Skeletal muscle tissue (tissue), 3 donors: ENCODE measurements at regions not wholly inside any gene's neighbourhood (a gene's known extent, or its start where the extent isn't known, plus 50 kb on each side); places are given as distances from the start of the nearest gene placed in this dataset.

Experiments used
- H3K27ac ChIP-seq: one replicate; pipeline ENCODE4 v1.7.0; 2013; ENCODE audit warnings: mild to moderate bottlenecking, low read depth, low read length, inconsistent platforms
- H3K27me3 ChIP-seq, 3 donors: one replicate each; pipeline ENCODE4 v1.7.0; 2013; ENCODE audit warnings: low read length in 3 of 3; ENCODE audit not compliant: control insufficient read depth in 3 of 3, insufficient read depth in 3 of 3
- H3K36me3 ChIP-seq, 3 donors: one replicate each; pipeline ENCODE4 v1.7.0; 2013; ENCODE audit warnings: low read length in 3 of 3; ENCODE audit not compliant: control insufficient read depth in 3 of 3, insufficient read depth in 3 of 3
- H3K4me1 ChIP-seq, 3 donors: one replicate each; pipeline ENCODE4 v1.7.0; 2013; ENCODE audit warnings: low read length in 3 of 3, mild to moderate bottlenecking in 3 of 3; ENCODE audit not compliant: control insufficient read depth in 3 of 3, insufficient read depth in 3 of 3
- H3K4me3 ChIP-seq, 3 donors: one replicate each; pipeline ENCODE4 v1.7.0; 2013; ENCODE audit warnings: low read length in 3 of 3
- H3K9ac ChIP-seq, 3 donors: one replicate each; pipeline ENCODE4 v1.7.0; 2013; ENCODE audit warnings: low read length in 3 of 3, mild to moderate bottlenecking in 3 of 3, moderate library complexity in 2 of 3, low read depth in 1 of 3
- H3K9me3 ChIP-seq, 3 donors: one replicate each; pipeline ENCODE4 v1.7.0; 2013; ENCODE audit warnings: low read length in 3 of 3; ENCODE audit not compliant: control insufficient read depth in 3 of 3
- donor health status: Osteomylitis.

DNA sequence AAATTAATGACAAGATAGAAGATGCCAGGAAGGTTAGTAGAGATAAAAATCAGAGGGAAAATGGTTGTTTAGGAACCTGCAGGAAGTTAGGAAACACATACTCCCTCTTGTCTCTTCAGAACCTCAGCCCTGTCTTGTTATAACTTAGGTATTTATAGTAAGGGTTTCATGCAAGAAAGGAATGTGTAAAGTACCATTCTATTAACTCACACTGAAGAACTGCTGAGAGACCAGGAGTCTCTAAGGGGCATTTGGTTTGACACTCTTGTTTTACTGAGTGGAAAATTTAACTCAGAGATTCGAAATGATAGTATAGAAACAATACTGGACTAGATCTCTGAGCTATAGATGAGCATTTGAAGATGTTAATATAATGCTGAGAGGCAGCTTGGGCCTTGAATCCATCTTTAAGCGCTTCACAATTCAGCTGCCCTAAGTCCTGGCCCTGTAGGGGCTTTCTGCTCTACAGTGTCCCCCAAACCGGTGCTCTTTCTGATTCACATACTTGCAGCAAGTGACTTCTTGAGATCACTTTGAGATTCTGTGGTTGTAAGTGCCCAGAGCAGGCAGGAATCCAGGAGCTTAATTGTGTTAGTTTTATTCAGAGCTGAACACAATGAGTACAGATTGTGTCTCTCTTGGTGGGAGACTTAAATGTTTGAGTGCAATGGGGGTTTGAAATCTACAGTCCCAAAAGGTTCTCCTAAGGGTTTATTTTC is 235.0 kb upstream of the RGPD4 start:
- peaks cover 0 to 7% (median 0%) of the 10 kb centered on the region in 3 donors for H3K4me1 ChIP-seq
- H3K27ac ChIP-seq = no peak overlapping the region
- no peak overlapping the region for H3K9ac ChIP-seq
- H3K9me3 ChIP-seq = no peaks in the 10 kb centered on the region
- H3K27me3 ChIP-seq = no peaks in the 10 kb centered on the region
- H3K36me3 ChIP-seq = no peaks in the 10 kb centered on the region
- H3K4me3 ChIP-seq = no peak overlapping the region

DNA sequence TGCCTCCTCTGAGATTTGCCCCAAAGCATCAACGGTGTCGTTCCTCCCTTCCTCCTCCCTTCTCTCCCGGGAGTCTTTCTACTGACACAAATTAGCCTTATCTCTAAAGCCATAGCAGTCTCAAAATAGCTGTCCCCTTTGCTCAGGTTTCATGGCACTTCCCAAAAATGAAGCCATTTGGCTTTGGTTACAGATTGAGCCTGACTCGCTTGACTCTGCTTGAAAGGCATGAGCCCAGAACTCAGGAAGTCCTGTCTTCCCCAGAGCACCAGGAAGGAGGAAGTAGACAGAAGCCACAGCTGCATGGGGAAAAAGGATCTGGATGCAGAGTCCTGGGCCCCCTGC is 234.4 kb upstream of the RGPD4 start:
- H3K27ac ChIP-seq = no peak overlapping the region
- no peaks in the 10 kb centered on the region for H3K27me3 ChIP-seq
- H3K4me3 ChIP-seq = no peak overlapping the region
- no peaks in the 10 kb centered on the region for H3K9me3 ChIP-seq
- peaks cover 0 to 7% (median 0%) of the 10 kb centered on the region in 3 donors for H3K4me1 ChIP-seq
- no peaks in the 10 kb centered on the region for H3K36me3 ChIP-seq
- no peak overlapping the region for H3K9ac ChIP-seq

DNA sequence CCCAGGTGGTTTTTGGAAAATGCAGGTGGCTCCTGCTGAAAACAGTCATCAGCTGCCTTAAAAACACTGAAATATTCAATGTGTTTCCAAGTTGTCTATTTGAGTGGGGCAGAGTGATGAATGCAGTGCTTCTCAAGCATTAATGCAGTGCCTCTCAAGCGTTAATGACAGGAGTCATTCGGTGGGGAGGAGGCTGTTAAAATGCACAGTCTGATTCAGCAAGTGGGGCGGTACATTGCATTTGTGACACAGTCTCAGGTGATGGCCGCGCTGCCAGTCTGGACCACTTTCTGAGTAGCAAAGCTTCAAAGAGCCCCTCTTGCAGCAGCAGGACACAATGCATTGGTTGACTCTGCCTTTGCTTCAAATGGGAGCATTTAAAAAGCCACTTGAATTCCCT is 231.4 kb upstream of the RGPD4 start:
- H3K9me3 ChIP-seq = no peaks in the 10 kb centered on the region
- H3K9ac ChIP-seq = no peak overlapping the region
- H3K27ac ChIP-seq = no peak overlapping the region
- peaks cover 0 to 7% (median 0%) of the 10 kb centered on the region in 3 donors for H3K4me1 ChIP-seq
- no peak overlapping the region for H3K4me3 ChIP-seq
- no peaks in the 10 kb centered on the region for H3K36me3 ChIP-seq
- no peaks in the 10 kb centered on the region for H3K27me3 ChIP-seq

DNA sequence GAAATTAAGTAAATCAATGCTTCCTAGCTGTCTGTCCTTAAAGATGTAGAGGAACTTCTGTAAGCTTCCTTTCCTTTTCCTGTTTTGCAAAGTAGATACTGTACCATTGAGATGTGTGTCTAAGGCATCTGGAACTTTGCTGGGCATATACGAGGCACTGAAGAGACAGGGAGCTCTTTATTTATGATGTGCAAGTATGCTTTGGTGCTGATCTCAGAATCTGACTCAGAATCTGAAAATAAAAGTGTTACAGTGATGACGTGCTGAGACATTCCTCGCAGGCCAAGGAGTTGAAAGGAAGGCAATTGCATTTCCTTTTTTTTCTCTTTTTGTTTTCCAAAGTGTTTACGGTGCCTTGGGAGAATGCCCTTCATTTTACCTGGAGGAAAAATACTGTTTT is 230.9 kb upstream of the RGPD4 start:
- Histone ChIP-seq H3K27ac (no peak overlapping the region), H3K27me3 (no peaks in the 10 kb centered on the region), H3K9me3 (no peaks in the 10 kb centered on the region), H3K4me3 (no peak overlapping the region), H3K9ac (no peak overlapping the region), H3K4me1 (peaks cover 0 to 7% (median 0%) of the 10 kb centered on the region in 3 donors), H3K36me3 (no peaks in the 10 kb centered on the region)

DNA sequence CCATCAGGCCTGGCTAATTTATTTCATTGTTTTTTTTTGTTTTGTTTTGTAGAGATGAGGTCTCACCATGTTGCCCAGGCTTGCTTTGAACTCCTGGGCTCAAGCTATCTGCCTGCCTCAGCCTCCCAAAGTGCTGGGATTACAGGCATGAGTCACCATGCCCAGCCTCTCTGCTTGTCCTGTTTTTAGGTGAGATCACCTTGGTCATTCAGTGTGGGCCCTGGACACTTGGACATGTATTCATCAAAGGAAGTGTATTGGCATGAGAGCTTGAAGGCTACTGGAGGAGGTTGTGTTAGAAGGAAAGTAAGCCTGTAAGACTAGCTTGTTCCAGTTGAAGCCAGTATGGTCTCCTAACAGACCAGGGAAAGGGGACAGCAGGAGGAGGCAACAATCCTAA is 229.2 kb upstream of the RGPD4 start:
- Histone ChIP-seq H3K4me1 (no peaks in the 10 kb centered on the region), H3K4me3 (no peak overlapping the region), H3K27ac (no peak overlapping the region), H3K9me3 (no peaks in the 10 kb centered on the region), H3K36me3 (no peaks in the 10 kb centered on the region), H3K27me3 (no peaks in the 10 kb centered on the region), H3K9ac (no peak overlapping the region)

DNA sequence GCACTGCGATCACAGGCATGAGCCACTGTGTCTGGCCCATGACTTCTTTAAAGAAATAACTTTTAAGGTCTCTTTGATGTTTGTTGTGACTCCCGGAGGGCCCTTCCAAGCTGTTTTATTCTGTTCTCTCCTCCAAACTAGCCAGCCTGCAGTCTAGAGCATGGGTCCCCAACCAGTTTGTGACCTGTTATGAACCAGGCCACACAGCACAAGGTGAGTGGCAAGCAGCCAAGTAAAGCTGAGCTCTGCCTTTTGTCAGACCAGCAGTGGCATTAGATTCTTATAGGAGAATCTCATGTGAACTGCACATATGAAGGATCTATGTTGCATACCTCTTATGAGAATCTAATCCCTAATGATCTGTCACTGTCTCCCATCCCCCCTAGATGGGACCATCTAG is 223.9 kb upstream of the RGPD4 start:
- no peak overlapping the region for H3K27ac ChIP-seq
- H3K4me1 ChIP-seq = no peaks in the 10 kb centered on the region
- H3K9me3 ChIP-seq = no peaks in the 10 kb centered on the region
- no peak overlapping the region for H3K4me3 ChIP-seq
- H3K27me3 ChIP-seq = no peaks in the 10 kb centered on the region
- H3K36me3 ChIP-seq = no peaks in the 10 kb centered on the region
- no peak overlapping the region for H3K9ac ChIP-seq

DNA sequence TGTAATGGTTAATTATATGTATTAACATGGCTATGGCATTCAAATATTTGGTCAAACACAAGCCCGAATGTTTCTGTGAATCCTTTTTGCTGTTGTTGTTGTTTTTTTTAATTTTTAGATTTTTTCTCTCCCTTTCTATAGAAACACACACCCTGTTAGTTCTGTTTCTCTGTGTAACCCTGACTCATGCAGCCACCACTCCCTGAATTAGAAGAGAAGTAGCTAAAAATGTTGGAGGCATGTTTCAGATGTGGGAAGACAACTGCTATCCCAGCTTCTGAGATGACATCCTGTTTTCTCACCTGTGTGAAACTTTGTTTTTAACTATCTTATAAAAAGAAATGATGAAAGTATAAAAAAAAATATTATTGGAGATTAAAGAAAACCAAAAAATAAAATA is 219.6 kb upstream of the RGPD4 start:
- Histone ChIP-seq H3K4me1 (no peaks in the 10 kb centered on the region), H3K27me3 (no peaks in the 10 kb centered on the region), H3K4me3 (no peak overlapping the region), H3K9me3 (no peaks in the 10 kb centered on the region), H3K9ac (no peak overlapping the region), H3K36me3 (no peaks in the 10 kb centered on the region), H3K27ac (no peak overlapping the region)

DNA sequence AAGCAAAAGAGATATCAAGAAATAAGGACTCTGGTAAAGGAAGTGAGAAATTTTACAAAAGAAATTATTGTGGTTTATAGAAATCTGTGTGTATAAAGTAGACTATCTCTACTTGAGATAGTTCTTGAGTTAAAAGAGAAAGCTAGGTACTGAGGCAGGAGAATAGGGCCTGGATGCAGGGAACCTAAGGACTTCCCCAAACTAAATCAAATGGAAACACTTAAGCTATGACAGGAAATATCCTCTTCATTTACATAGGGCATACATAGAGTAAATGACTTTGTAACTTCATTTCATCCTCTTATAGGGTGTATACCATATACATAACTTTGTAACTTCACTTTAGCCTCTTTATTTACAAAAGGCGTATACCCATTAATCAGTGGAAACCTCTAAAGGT is 219.2 kb upstream of the RGPD4 start:
- Histone ChIP-seq H3K27ac (no peak overlapping the region), H3K4me3 (no peak overlapping the region), H3K9me3 (no peaks in the 10 kb centered on the region), H3K36me3 (no peaks in the 10 kb centered on the region), H3K9ac (no peak overlapping the region), H3K27me3 (no peaks in the 10 kb centered on the region), H3K4me1 (no peaks in the 10 kb centered on the region)

DNA sequence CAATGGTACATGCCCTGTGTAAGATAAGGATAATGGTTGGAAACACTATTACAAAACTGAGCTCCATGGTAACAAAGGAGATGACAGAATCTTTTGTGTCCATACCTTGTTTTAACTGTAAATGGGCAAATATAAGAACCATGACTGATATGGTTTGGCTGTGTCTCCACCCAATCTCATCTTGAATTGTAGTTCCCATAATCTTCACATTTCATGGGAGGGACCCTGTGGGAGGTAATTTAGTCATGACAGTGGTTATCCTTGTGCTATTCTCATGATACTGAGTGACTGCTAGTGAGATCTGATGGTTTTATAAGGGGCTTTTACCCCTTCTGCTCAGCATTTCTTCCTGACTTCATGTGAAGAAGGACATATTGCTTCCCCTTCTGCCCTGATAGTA is 211.7 kb upstream of the RGPD4 start:
- no peaks in the 10 kb centered on the region for H3K9me3 ChIP-seq
- H3K9ac ChIP-seq = no peak overlapping the region
- no peaks in the 10 kb centered on the region for H3K36me3 ChIP-seq
- H3K4me3 ChIP-seq = no peak overlapping the region
- no peaks in the 10 kb centered on the region for H3K4me1 ChIP-seq
- H3K27me3 ChIP-seq = no peaks in the 10 kb centered on the region
- no peak overlapping the region for H3K27ac ChIP-seq

DNA sequence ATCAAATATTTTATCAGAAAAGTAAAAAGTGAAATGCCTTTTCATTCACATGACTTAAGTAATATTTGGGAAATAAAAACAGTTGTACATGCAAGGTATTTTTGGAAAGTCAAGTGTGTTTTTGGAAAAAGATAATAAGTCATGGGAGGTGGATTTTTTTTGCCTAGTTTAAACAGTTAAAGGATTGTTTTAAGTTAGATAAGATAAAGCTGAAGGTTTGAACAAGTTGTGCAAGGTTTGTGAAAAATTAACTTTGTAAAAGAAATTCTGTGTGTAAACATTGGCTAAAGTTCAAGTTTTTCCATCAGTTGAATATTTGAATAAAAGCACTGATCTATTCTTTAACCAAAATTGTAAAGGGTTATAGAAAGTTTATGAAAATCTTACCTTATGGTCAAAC is 207.9 kb upstream of the RGPD4 start:
- no peaks in the 10 kb centered on the region for H3K9me3 ChIP-seq
- H3K9ac ChIP-seq = no peak overlapping the region
- H3K27me3 ChIP-seq = no peaks in the 10 kb centered on the region
- H3K4me1 ChIP-seq = no peaks in the 10 kb centered on the region
- H3K36me3 ChIP-seq = no peaks in the 10 kb centered on the region
- no peak overlapping the region for H3K4me3 ChIP-seq
- H3K27ac ChIP-seq = no peak overlapping the region
